Rectal smooth muscle tissue (tissue), 1 donor: ENCODE measurements at regions not wholly inside any gene's neighbourhood (a gene's known extent, or its start where the extent isn't known, plus 50 kb on each side); places are given as distances from the start of the nearest gene placed in this dataset.
A peak's percentile ranks its signal among the peaks of the same experiment; 100 is the strongest.
"Not testable (repeated sequence)": the region's sequence is repeated elsewhere in the genome, so short reads cannot be mapped to it uniquely, and the experiment has no call there.

ENCODE experiments used
- H3K27ac ChIP-seq: one replicate; pipeline ENCODE4 v1.7.0; 2013; ENCODE audit warnings: low read depth, low read length, inconsistent platforms
- H3K27me3 ChIP-seq: one replicate; pipeline ENCODE4 v1.7.0; 2013; ENCODE audit warnings: low read length; ENCODE audit not compliant: control insufficient read depth, insufficient read depth
- H3K36me3 ChIP-seq: one replicate; pipeline ENCODE4 v1.7.0; 2013; ENCODE audit warnings: low read length; ENCODE audit not compliant: control insufficient read depth, insufficient read depth
- H3K4me1 ChIP-seq: one replicate; pipeline ENCODE4 v1.7.0; 2013; ENCODE audit warnings: low read length; ENCODE audit not compliant: control insufficient read depth, insufficient read depth
- H3K4me3 ChIP-seq: one replicate; pipeline ENCODE4 v1.7.0; 2013; ENCODE audit warnings: low read length
- H3K9ac ChIP-seq: one replicate; pipeline ENCODE4 v1.7.0; 2013; ENCODE audit warnings: low read length

DNA sequence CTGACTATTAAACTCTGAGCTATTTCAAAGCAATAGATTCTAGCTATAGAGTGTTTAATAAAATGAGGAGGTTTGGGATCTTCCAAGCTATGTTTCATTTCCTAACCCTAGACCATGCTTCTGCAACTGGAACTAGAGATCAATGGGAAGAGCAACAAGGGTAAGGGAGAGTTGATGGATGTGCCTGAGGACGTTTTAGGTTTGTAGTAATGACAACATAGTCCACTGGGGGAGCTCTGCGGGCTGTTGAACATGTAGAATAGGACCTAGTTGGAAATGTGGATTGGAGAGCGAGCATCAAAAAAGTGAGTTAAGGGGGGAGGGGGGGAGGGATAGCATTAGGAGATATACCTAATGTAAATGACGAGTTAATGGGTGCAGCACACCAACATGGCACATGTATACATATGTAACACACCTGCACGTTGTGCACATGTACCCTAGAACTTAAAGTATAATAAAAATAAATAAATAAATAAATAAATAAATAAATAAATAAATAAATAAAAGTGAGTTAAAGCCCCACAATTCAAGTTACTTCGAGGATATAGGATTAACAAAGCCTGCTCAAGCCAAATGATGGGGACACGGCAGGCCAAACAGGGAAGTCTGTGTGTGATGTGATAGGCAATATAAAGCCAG, 165.7 kb upstream of the HES1 start:
- H3K27ac ChIP-seq, H3K4me1 ChIP-seq, H3K36me3 ChIP-seq, H3K4me3 ChIP-seq, H3K27me3 ChIP-seq, H3K9ac ChIP-seq: not testable (repeated sequence)

DNA sequence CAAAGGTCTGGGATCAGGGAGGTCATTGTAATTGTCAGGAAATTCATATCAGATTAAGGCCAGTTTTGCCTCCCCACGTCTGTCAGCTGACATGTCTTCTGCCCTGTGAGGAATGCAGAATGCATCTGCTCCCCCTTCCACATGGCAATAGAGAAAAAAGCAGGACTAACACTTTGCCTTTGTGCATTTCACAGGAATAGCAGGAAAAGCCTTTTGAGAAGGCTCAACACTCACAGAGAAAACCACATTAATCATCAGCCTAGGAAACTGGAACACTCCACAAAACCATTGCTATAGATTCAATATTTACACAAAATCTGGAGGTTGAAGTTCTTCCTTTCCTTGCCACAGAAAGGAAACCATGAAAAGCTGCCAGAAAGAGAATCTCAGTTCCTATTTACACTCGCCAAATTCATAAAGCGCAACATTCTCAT, 165.2 kb upstream of the HES1 start:
- H3K36me3 ChIP-seq, result no peaks in the 10 kb centered on the region
- H3K4me1 ChIP-seq, result peaks cover 4% of the 10 kb centered on the region
- H3K4me3 ChIP-seq, result peak overlapping the region; percentile 10
- no peak overlapping the region for H3K9ac ChIP-seq
- no peak overlapping the region for H3K27ac ChIP-seq
- no peaks in the 10 kb centered on the region for H3K27me3 ChIP-seq

- H3K36me3 ChIP-seq, result no peaks in the 10 kb centered on the region
- H3K27ac ChIP-seq, result no peak overlapping the region
- peak overlapping the region; percentile 10 for H3K4me3 ChIP-seq
- no peaks in the 10 kb centered on the region for H3K27me3 ChIP-seq
- H3K4me1 ChIP-seq, result peaks cover 4% of the 10 kb centered on the region
- H3K9ac ChIP-seq, result no peak overlapping the region
These were observed 164.6 kb upstream of the HES1 start for GRCh38 chr3:193971261-193971751.

DNA sequence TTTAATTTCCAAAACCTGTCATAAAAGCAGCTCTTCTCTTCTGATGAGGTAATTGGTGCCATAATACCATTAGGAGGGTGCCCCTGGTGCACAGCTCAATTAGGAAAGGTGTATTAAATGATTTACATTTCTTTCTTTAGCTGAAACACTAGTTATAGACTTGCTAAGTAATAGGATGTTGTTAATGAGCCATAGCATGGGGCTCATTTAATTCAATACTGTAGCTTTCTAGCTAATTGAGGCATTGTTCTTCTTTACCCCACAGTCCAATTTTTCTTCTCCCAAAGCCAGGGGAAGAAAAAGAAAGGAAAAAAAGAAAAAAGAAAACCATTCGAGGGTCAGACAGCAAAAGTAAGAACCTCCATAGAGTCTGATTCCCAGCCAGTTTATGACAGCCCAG, 164.0 kb upstream of the HES1 start:
- no peaks in the 10 kb centered on the region for H3K36me3 ChIP-seq
- no peak overlapping the region for H3K9ac ChIP-seq
- H3K27me3 ChIP-seq, result no peaks in the 10 kb centered on the region
- no peak overlapping the region for H3K27ac ChIP-seq
- H3K4me1 ChIP-seq, result peaks cover 4% of the 10 kb centered on the region
- no peak overlapping the region for H3K4me3 ChIP-seq

GRCh38 chr3:193972832-193973231, 163.1 kb upstream of the HES1 start:
- Histone ChIP-seq H3K9ac (no peak overlapping the region), H3K27me3 (no peaks in the 10 kb centered on the region), H3K36me3 (no peaks in the 10 kb centered on the region), H3K4me3 (no peak overlapping the region), H3K4me1 (peaks cover 4% of the 10 kb centered on the region), H3K27ac (no peak overlapping the region)

DNA sequence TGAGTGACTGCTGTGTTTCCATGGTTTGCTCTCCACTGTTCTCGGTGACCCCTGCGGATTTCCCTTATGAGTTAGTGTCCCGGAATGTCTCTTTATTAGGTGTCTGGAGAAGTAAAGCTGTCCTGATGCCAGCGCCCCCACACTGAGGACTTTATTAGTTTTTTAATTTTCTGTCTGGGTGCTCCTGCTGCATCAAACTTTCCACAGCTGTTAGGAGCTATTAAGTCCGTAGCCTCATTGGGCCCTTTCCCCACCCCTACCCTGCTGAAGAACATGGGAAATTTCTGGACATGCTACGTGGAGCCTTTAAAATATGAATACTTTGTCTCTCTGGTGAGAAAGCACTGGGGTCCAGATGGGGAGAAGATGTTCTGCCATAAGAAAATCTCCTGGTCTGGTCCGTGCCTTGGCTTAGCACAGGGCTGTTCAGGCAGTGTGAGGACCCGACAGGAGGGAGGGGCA, 161.7 kb upstream of the HES1 start:
- Histone ChIP-seq H3K27me3 (no peaks in the 10 kb centered on the region), H3K27ac (no peak overlapping the region), H3K9ac (no peak overlapping the region), H3K4me1 (peaks cover 4% of the 10 kb centered on the region), H3K4me3 (no peak overlapping the region), H3K36me3 (no peaks in the 10 kb centered on the region)

DNA sequence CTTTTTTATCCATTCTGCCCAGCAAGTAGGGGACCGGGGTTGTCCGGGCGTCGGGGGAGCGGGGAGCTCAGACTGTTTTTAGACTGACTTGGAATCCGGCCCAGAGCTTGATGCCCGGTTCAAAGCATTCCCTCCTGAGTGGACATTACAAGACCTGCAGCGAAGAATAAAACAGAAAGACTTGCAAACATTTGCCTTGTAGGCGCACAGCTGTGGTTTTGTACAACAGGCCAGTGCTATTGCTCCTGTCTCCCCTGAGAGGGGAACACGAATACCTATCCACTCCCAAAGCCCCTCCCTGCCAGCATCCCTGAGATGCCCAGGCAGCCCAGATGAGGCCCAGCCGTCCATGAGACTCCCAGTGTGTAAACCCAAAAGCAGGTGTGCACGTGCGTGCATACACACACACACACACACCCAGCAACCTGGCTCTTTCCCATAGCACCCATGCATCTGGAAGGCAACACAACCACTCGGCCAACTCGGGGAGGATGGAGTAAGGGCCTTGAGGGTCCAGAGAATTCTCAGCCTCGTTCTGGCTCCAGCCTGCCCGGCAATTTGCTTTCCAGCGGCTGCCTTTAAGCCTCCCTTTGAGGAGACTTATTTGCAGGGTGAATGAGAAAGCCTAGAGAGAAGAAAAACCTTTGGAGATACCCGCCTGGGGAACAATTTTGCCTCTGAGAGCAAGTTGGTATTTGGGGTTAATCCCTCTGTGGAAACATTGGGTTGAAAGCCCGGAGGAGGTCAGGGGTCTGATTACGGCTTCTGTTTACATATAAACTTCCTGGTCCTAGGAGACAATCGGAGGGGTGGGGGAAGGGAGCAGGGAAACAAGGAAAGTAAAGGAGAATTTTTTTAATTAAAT, 161.0 kb upstream of the HES1 start:
- no peaks in the 10 kb centered on the region for H3K36me3 ChIP-seq
- peaks cover 4% of the 10 kb centered on the region for H3K4me1 ChIP-seq
- H3K27me3 ChIP-seq, result no peaks in the 10 kb centered on the region
- H3K4me3 ChIP-seq, result no peak overlapping the region
- H3K9ac ChIP-seq, result no peak overlapping the region
- no peak overlapping the region for H3K27ac ChIP-seq

- Histone ChIP-seq H3K4me1 (no peaks in the 10 kb centered on the region), H3K4me3 (no peak overlapping the region), H3K36me3 (no peaks in the 10 kb centered on the region), H3K27me3 (no peaks in the 10 kb centered on the region), H3K9ac (no peak overlapping the region), H3K27ac (no peak overlapping the region)
These were observed 158.3 kb upstream of the HES1 start for GRCh38 chr3:193977622-193978021.

DNA sequence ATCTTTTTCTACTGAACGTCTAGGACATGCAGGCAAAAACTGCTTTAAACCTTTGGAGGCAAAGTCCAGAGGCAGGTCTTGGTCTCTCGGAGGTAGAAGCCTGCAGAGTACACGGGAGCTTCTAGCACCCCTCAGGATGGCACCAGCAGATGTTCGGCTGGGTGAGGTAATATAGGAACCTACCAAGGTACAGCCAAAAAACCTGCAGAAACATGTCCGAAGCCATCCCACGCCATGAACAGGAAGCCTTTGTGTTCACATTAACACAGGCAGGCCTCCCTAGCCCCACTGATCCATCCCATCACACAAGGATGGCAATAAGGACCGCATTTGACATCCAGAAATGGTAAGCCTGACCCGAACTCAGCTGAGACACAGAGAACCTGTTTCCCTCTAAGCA, 157.9 kb upstream of the HES1 start:
- Histone ChIP-seq H3K9ac (no peak overlapping the region), H3K27me3 (no peaks in the 10 kb centered on the region), H3K27ac (no peak overlapping the region), H3K36me3 (no peaks in the 10 kb centered on the region), H3K4me1 (no peaks in the 10 kb centered on the region), H3K4me3 (no peak overlapping the region)

- no peak overlapping the region for H3K4me3 ChIP-seq
- no peak overlapping the region for H3K27ac ChIP-seq
- no peaks in the 10 kb centered on the region for H3K4me1 ChIP-seq
- no peaks in the 10 kb centered on the region for H3K36me3 ChIP-seq
- no peak overlapping the region for H3K9ac ChIP-seq
- H3K27me3 ChIP-seq, result no peaks in the 10 kb centered on the region
These were observed 157.5 kb upstream of the HES1 start for GRCh38 chr3:193978486-193978885.

DNA sequence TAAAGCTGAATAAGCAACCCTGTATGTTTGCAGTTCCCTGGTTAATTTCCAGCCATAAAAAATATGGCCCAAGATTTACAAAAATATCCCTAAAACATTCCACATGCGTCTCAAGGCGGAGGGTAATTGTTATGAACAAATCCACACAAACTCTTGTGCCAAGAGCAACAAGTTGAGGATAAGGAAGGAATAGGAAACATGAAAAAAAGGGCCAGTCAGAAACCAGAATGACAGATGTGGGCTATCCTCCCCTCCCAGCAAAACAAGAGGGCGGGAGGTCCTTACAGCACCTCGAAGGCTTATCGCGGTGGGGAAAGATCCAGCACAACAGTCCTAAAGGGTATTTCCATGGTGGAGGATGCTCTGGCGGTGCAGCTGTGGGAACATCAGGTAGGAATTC, 155.6 kb upstream of the HES1 start:
- Histone ChIP-seq H3K27ac (no peak overlapping the region), H3K4me3 (no peak overlapping the region), H3K36me3 (no peaks in the 10 kb centered on the region), H3K27me3 (no peaks in the 10 kb centered on the region), H3K4me1 (no peaks in the 10 kb centered on the region), H3K9ac (no peak overlapping the region)

GRCh38 chr3:193980905-193981304, 155.0 kb upstream of the HES1 start:
- Histone ChIP-seq H3K27ac (no peak overlapping the region), H3K4me3 (no peak overlapping the region), H3K4me1 (no peaks in the 10 kb centered on the region), H3K36me3 (no peaks in the 10 kb centered on the region), H3K9ac (no peak overlapping the region), H3K27me3 (no peaks in the 10 kb centered on the region)
